Medulla oblongata (tissue), 1 donor: ENCODE measurements at regions not wholly inside any gene's neighbourhood (a gene's known extent, or its start where the extent isn't known, plus 50 kb on each side); places are given as distances from the start of the nearest gene placed in this dataset.

Experiments
- DNase-seq: peaks from one replicate; pipeline ENCODE4 v3.0.0-alpha.2; 2015; ENCODE audit errors: extremely low spot score

DNA sequence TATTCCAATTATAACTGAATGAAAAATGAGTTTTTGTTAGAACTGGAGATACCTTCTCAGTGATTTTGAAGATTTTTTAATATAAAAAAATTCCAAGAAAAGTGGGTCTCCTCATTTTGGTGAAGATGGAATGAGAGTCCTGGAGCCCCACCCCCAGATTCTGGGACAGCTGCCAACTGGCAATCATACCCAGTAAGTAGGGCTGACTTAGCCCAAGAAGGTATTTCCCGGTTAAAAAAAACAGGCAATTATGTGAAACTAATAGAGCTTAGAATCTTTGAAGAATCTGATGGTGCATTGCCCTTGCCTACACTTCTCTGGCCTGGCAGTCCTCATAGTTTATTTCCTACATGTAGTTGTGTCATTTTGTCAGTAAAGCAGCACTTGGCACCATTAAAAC is 52.8 kb upstream of the VWDE start:
- no peak for DNase-seq

DNA sequence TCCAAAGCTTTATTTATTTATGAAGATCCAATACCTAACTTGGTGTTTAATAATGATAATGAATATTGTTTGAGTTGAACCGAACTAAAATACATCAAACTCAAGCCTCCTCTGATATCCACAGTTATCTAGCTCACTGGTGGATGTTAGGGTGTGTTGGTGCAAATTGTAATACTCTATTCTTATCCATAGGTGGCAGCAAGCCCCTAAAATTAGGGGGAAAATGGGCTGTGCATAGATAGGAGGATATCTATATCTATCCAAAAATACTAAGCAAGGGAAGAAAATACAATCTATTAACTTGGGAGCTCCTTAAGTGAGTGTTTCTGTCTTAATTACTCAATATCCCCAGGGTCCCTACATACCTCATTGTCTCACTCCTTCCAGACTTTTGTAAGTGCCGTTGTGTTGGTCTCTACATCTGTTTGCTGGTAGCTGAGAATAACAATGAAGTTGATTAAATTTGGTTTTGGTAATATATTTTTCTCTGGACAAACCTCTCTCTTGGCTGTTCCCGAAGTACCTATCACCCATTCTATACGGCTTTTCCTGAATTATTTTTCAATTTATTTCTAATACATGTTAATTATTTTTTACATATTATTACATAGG is 55.0 kb upstream of the VWDE start:
- peak; percentile 50 for DNase-seq

- no peak for DNase-seq
These were observed 64.2 kb upstream of the VWDE start for GRCh38 chr7:12467837-12468236.

DNA sequence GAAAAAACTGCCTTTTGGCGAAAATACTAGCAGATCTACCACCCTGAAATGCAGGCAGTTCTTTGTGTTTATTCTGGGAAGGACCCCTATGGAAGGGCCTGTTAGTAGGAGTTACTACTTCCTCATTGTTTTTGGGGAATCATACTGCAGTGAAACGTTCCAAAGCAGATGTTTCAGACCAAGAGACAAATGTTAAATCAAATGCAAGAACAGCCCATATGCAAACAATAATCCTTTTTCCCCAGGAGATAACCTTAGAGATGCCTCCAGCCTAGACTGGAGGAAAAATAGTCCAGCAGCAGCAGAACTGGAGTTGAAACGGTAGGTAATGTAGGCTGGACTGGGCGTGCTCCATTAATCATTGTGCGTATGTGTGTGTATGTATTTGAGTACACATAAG is 65.9 kb upstream of the VWDE start:
- DNase-seq = no peak

DNA sequence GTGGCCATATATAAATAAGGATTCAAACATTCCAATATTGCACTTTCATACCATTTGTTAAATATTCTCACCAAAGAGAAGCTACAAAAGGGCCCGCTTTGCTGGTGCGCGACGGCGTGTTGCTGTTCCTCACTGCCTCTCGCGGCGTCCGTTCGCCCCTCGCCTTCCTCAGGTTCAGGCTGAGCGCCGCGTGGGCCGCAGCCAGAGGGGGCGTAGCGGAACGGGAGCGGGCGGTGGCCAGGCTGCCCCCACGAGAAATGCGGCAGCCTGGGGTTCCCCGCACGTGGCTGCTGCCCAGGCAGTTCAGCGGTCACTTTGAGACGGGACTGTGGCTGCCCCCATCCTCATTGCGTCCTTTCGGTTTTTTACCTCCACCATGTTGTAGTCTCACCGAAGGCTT is 67.3 kb upstream of the VWDE start:
- no peak for DNase-seq

- DNase-seq = no peak
These were observed 70.4 kb upstream of the VWDE start for GRCh38 chr7:12474035-12474434.

DNA sequence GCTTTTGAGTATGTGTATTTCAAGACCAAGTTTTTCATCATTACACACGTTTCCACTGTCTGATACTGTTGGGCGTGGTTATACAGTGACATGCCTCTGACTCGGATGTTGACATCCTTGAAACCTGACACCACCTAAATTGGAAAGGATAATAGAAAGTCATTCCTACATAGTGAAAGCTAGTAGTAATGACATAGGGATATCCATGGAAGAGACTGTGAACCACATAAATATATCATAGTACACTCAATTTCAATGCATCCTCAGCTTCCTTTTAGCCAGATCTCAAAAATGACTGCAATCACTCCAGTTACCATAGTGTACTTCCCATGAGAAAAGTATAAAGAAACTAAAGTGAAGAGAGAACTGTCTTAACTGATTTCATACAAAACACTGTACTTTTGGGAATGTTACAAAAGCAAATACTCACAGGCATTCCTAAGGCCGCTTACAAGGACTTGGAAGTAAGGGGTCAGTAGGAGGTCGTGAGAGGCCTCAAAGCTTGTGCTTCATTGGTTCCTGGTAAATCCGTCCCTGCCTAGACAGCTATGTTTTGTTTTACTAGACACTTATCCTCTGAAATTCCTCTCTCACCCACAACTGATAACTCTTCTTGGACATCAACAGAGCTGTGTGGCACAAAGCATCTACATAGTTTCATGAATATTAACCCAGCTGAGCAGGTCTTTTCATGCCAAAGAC is 71.8 kb upstream of the VWDE start:
- DNase-seq = no peak

DNA sequence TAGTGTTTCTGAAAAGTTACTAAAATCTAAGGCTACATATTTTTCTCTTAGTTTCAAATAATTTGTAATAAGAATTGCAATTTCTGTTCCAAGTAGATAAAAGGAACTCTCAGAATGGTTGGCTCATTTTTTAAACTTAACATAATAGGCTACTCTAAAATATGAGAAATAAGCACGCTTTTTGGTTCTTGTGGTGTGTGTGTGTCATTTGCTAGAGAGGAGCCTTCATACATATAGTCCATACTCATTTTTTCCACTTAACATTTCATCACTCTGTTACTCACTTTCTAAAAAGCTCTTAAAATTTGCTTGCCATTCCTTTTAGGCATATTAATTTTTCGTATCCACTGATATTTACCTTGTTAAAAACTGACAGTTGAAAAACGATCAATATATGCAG is 74.0 kb upstream of the VWDE start:
- DNase-seq = no peak

- DNase-seq = no peak
These were observed 78.1 kb upstream of the VWDE start for GRCh38 chr7:12481722-12482121.

DNA sequence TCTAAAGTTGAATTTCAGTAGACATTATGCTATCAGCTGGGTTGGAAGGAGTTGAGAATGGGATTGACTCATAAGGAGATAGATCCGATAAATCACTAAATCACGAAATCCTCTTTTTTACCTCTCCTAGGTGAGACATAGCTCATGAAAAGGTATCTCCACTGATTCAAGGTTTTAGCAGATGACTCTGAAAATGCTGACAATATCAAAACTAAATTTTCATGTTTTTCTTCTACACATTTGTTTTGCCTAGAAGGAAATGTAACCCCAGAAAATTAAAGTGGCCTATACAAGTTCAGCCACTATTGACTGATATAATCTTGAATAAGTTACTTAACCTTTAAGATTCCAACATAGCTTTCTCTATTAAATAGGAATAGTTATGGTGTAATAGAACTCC is 82.2 kb upstream of the VWDE start:
- DNase-seq = no peak

DNA sequence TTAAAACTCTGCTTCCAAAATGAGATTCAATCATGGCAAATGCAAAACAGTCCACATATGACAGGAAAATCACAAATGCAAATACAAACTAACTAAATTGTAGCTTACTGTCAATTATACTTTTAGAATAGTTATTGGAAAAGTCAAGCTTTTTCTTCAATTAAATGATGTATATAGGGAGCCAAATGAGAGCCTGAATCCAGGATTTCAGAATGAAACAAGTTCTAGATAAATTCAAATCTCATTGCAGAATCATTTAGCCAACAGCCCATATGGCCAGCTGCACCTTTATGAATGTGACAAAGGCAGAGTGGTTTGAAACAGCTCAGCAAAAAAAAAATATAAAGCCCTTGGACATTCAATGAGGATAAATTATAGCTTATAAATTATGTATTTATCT is 82.2 kb upstream of the SCIN start:
- DNase-seq = no peak

GRCh38 chr7:12490107-12490688 is 80.3 kb upstream of the SCIN start:
- peak; percentile 12 for DNase-seq

GRCh38 chr7:12490940-12491339 is 79.6 kb upstream of the SCIN start:
- no peak for DNase-seq

GRCh38 chr7:12491526-12491925 is 79.0 kb upstream of the SCIN start:
- no peak for DNase-seq

GRCh38 chr7:12493407-12493806 is 77.1 kb upstream of the SCIN start:
- no peak for DNase-seq

DNA sequence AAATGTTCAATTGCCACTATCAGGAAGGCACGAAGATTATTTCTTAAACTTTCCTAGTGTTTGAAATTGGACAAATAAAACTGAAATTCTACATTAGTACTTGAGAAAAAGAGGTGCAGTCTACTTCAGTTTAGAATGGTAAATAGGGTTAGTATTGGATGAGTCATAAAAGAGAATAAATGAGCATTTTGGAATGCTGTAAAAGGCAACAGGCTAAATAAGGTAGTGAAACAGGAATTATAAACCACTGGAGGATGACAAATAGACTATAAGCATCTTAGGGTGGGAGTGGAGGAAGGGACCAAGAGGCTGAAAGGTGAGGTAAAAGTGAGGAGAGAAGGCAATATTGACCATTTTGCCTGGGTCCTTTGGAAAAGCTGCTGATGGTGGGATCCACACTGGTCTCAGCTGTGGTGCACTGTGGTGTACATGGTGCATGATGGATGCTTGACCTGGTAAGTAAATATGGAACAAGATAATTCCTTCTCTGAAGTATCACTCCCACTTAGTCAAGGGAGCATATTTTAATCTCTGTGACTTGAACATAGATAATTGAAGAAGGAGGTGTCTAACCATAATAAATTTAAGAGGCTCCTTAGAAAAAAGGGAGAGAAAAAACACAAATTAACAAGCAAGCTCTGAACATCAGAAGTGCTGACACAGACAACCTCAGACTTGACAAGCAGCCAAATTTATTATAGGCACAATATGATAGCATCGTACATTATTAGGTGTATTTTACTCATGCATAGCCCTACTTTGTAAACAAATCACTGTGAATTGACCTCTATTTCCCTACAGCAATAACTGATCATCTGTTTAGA is 76.4 kb upstream of the SCIN start:
- no peak for DNase-seq

- DNase-seq = no peak
These were observed 75.9 kb upstream of the SCIN start for GRCh38 chr7:12494687-12495024.

GRCh38 chr7:12496901-12497674 is 73.4 kb upstream of the SCIN start:
- DNase-seq = peak; percentile 50

GRCh38 chr7:12504149-12504548 is 66.4 kb upstream of the SCIN start:
- no peak for DNase-seq

GRCh38 chr7:12508005-12508404 is 62.5 kb upstream of the SCIN start:
- DNase-seq = no peak

DNA sequence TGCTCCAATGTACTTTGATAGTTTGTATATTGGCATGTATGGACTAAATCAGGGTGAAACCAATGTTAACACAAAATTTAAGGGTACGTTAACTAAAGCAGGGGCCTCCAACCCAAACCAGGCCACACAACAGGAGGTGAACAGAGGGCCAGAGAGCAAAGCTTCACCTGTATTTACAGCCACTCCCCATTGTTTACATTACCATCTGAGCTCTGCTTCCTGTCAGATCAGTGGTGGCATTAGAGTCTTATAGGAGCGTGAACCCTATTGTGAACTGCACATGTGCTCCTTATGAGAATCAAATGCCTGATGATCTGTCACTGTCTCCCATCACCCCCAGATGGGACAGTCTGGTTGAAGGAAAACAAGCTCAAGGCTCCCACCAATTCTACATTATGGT is 62.0 kb upstream of the SCIN start:
- no peak for DNase-seq

GRCh38 chr7:12517451-12517850 is 53.1 kb upstream of the SCIN start:
- no peak for DNase-seq
